Activated B cell treated with CpG ODN at 0.5 μM for 24 hours (primary cell): ENCODE measurements at regions not wholly inside any gene's neighbourhood (a gene's known extent, or its start where the extent isn't known, plus 50 kb on each side); places are given as distances from the start of the nearest gene placed in this dataset.

Source experiments
- ATAC-seq: fragments of 200-7000 bp; cut with Tn5 transposase; one replicate; pipeline ENCODE4 v1.10.0; 2021; ENCODE audit warnings: low read depth, mild to moderate bottlenecking, moderate library complexity
- CTCF ChIA-PET: fragments of 350-600 bp; sonication (Branson Sonifier 250); formaldehyde crosslinking; loops from one replicate; lab custom pipeline; 2021; ENCODE audit warnings: antibody characterized with exemption; lab: Charles Lee
- POLR2A ChIA-PET: fragments of 350-600 bp; sonication (Branson Sonifier 250); formaldehyde crosslinking; loops from one replicate; lab custom pipeline; 2021; ENCODE audit warnings: antibody characterized with exemption; lab: Charles Lee
- DNase-seq: peaks from one replicate; pipeline ENCODE4 v3.0.0; 2022
- H3K27ac Mint-ChIP-seq: one replicate; pipeline ENCODE4 v1.8.0; 2020; ENCODE audit warnings: mixed read lengths
- H3K27me3 Mint-ChIP-seq: one replicate; pipeline ENCODE4 v1.8.0; 2021; ENCODE audit warnings: mixed read lengths
- H3K36me3 Mint-ChIP-seq: one replicate; pipeline ENCODE4 v1.8.0; 2021; ENCODE audit warnings: low read depth, mixed read lengths
- H3K4me1 Mint-ChIP-seq: one replicate; pipeline ENCODE4 v1.8.0; 2021; ENCODE audit warnings: mixed read lengths
- H3K4me3 Mint-ChIP-seq: one replicate; pipeline ENCODE4 v1.8.0; 2020; ENCODE audit warnings: mild to moderate bottlenecking, mixed read lengths
- H3K9me3 Mint-ChIP-seq: one replicate; pipeline ENCODE4 v1.8.0; 2020; ENCODE audit warnings: mixed read lengths
- intact Hi-C: fragments of 100-400 bp; cut with micrococcal nuclease; formaldehyde crosslinking; loops from one replicate; pipeline ENCODE4 v1.15.1; 2024
- TF ChIP-seq, protein P1 (sequence below): fragments of 200-600 bp; IDR thresholded peaks from one replicate; pipeline ENCODE4 v1.8.0; 2022; ENCODE audit warnings: antibody characterized with exemption, mild to moderate bottlenecking

DNA sequence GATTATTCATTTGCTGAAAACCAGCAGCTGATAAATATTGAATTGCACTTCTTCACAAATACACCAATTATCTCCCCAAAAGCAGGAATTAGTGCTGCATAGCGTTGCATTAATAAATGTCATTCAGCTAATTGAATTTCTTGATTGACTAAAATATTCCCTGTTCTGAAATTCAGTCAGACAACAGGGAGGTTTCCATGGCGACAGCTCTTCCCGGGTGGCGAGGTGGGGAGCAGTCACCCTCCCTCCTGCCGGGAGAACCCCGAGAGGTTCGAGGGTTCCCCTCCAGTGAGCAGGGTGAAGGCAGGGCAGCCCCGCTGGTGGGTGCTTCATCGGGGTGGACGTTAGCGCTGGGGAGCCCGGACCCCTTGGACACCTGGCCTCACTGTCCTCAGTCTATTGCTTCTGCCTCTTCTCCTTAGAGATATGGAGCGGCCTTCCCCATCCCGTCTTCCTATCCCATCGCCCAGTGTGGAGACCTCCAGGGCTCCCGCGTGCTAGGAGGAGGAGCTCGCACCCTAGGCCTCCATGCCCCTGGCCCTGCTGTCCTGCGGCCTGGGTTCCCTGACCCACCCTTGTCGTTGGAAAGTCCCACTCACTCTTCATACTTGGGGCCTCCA lies 983.5 kb downstream of the BRD1 start:
- Mint-ChIP-seq H3K27ac (no peak overlapping the region), H3K9me3 (peaks cover 4% of the 10 kb centered on the region), H3K27me3 (peaks cover 4% of the 10 kb centered on the region), H3K4me1 (no peaks in the 10 kb centered on the region), H3K36me3 (no peaks in the 10 kb centered on the region), H3K4me3 (no peak overlapping the region)
- no peak for DNase-seq
- ChIA-PET POLR2A (no interaction called here), CTCF (no interaction called here)
- no peak for ATAC-seq
- TF ChIP-seq, protein P1, sequence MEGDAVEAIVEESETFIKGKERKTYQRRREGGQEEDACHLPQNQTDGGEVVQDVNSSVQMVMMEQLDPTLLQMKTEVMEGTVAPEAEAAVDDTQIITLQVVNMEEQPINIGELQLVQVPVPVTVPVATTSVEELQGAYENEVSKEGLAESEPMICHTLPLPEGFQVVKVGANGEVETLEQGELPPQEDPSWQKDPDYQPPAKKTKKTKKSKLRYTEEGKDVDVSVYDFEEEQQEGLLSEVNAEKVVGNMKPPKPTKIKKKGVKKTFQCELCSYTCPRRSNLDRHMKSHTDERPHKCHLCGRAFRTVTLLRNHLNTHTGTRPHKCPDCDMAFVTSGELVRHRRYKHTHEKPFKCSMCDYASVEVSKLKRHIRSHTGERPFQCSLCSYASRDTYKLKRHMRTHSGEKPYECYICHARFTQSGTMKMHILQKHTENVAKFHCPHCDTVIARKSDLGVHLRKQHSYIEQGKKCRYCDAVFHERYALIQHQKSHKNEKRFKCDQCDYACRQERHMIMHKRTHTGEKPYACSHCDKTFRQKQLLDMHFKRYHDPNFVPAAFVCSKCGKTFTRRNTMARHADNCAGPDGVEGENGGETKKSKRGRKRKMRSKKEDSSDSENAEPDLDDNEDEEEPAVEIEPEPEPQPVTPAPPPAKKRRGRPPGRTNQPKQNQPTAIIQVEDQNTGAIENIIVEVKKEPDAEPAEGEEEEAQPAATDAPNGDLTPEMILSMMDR: no peak
- intact Hi-C loops: no loop called here

DNA sequence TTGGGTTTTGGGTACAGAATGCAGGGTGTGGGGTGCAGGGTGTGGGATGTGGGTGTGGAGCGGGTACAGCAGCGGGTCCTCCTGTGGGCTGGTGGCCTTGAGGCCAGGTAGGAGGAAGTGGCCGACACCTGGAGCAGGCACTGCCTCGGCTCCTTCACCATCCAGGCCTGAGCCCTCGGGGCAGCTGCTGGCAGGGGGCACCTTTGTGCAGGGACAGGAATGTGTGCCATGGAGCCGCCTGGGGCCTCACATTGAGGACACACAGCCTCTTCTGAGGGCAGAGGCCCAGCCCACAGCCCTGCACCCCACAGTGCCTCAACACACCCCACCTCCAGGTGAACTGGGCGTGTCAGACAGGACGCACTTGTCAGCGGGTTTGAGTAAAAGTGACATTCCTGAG lies 984.0 kb downstream of the BRD1 start:
- TF ChIP-seq, protein P1: no peak
- CTCF ChIA-PET: no interaction called here

DNA sequence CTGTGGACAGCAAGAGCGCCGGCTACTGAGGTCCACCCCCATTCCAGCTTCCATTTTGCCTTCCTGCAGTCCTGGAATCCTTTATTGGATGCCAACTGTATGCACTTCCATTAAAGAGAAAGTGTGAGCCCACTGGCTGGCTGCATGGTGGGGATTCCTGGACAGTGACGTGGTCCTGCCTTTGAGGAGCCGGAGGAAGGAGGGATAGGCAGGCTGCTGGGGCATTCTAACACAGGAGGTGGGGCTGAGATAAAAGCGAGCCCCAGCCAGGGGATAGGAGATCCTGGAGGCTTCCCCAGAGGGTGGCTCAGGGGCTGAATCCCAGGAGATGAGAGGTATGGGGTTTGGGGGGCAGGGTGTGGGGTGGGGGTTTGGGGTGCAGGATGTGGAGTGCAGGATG lies 984.7 kb downstream of the BRD1 start:
- ChIA-PET POLR2A (no interaction called here), CTCF (no interaction called here)
- intact Hi-C loops: no loop called here
- TF ChIP-seq, protein P1: no peak
- Mint-ChIP-seq H3K4me3 (no peak overlapping the region), H3K27ac (no peak overlapping the region), H3K27me3 (peaks cover 4% of the 10 kb centered on the region), H3K4me1 (no peaks in the 10 kb centered on the region), H3K9me3 (peaks cover 4% of the 10 kb centered on the region), H3K36me3 (no peaks in the 10 kb centered on the region)
- DNase-seq: no peak
- ATAC-seq: no peak

More for the DNA sequence above, 984.0 kb downstream of the BRD1 start:
- no peaks in the 10 kb centered on the region for H3K36me3 Mint-ChIP-seq
- no peaks in the 10 kb centered on the region for H3K4me1 Mint-ChIP-seq
- no peak for ATAC-seq
- H3K27me3 Mint-ChIP-seq: peaks cover 4% of the 10 kb centered on the region
- no peak overlapping the region for H3K27ac Mint-ChIP-seq
- H3K9me3 Mint-ChIP-seq: peaks cover 4% of the 10 kb centered on the region
- POLR2A ChIA-PET: no interaction called here
- no peak overlapping the region for H3K4me3 Mint-ChIP-seq
- no peak for DNase-seq
- intact Hi-C loops: no loop called here

DNA sequence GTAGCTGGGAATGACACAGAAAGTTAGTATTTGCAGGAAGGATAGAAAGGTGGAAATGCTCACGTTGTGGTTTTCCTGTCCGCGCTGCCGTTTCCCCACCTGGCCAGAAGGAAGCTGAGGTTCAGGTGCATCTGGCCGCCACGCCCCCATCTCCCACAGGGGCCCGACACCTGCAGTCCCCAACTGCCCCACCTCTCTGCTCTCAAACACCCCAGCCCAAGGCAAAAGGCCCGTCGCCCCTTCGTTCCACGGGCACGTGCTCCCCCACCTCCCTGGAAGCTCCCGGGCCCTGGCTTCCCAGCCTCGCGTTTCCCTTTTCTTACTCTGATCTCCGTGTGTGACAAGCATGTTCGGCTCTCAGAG lies 985.1 kb downstream of the BRD1 start:
- no peak for DNase-seq
- CTCF ChIA-PET: no interaction called here
- POLR2A ChIA-PET: no interaction called here
- no peaks in the 10 kb centered on the region for H3K4me1 Mint-ChIP-seq
- no peak for ATAC-seq
- H3K36me3 Mint-ChIP-seq: no peaks in the 10 kb centered on the region
- no peak overlapping the region for H3K27ac Mint-ChIP-seq
- intact Hi-C loops: no loop called here
- H3K27me3 Mint-ChIP-seq: peaks cover 4% of the 10 kb centered on the region
- H3K9me3 Mint-ChIP-seq: peaks cover 7% of the 10 kb centered on the region
- TF ChIP-seq, protein P1: no peak
- H3K4me3 Mint-ChIP-seq: no peak overlapping the region

DNA sequence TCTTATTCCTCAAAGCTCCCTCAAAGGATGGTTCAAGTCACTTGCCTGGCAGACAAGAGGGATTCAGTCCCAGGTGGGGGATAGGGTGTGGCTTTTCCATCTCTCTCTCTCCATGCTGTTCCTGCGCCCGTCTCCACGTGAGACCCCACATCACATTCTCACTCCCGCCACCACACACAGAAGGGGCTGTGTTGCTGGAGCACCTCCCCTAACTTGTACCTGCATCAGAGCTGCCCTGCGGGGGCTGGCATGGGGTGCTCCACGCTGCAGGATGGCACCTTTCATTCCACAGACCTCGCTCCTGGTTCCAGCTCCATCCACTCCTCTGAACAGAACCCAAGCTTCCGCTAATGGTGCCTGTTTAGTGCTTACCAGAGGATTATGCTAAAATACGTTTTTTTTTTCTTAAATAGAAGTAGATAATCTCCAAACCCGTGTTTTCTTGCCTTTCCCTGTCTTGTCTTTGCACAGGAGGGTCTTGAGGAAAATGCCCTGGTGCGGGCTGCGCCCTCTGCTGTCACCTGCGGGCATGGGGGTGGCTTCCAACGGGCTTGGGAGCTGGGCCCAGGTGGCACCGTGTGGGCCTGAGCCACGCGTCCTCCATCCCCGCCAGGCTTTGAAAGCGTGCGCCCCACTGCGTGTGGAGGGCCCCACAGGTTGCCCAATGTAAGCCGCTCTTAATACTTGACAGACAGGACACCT lies 985.6 kb downstream of the BRD1 start:
- POLR2A ChIA-PET: no interaction called here
- intact Hi-C loops: no loop called here
- CTCF ChIA-PET: no interaction called here
- peaks cover 4% of the 10 kb centered on the region for H3K27me3 Mint-ChIP-seq
- no peaks in the 10 kb centered on the region for H3K4me1 Mint-ChIP-seq
- H3K9me3 Mint-ChIP-seq: peaks cover 10% of the 10 kb centered on the region
- H3K36me3 Mint-ChIP-seq: no peaks in the 10 kb centered on the region
- ATAC-seq (no peak), DNase-seq (no peak)
- H3K27ac Mint-ChIP-seq: no peak overlapping the region
- TF ChIP-seq, protein P1: no peak
- H3K4me3 Mint-ChIP-seq: no peak overlapping the region
